ENCODE measurements at regions not wholly inside any gene's neighbourhood (a gene's known extent, or its start where the extent isn't known, plus 50 kb on each side); places are given as distances from the start of the nearest gene placed in this dataset.

DNA sequence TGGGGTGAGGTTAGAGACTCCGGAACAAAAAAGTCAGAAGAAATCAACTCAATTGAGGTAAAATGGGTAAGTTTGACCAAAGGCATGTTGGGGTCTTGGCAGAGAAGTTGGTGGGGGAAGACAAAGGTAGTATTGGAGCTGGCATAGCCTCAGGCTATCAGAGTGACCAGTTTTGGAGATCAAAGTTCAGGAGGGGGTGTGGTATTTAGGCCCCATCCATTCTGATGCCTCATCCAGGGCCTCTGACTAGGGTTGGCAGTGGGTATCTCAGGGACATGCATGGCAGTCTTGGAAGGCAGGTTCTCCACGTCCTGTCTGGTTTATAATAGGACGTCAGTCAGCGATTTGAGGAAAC is 73.2 kb upstream of the TRABD2B start:
- no CpG with 5 or more reads among the region's 4 CpGs for WGBS (ENCODE audit: extremely low coverage, insufficient coverage, insufficient read length)
- no peaks in the 10 kb centered on the region for H3K27me3 ChIP-seq (ENCODE audit: insufficient read depth, low read length)
- H2BK120ac ChIP-seq (ENCODE audit: insufficient read depth, low read length, poor library complexity), result no peak overlapping the region
- no peak overlapping the region for H2BK5ac ChIP-seq (ENCODE audit: low read depth, low read length, poor library complexity)
- H2AK5ac ChIP-seq (ENCODE audit: low read length), result no peak overlapping the region
- H3K36me3 ChIP-seq (ENCODE audit: control insufficient read depth in 1 of 2, insufficient read depth in 2 of 2, low read length in 2 of 2), result no peaks in the 10 kb centered on the region
- H2AFZ ChIP-seq (ENCODE audit: insufficient read depth, low read length, poor library complexity), result no peak overlapping the region
- H4K8ac ChIP-seq (ENCODE audit: low read depth, low read length), result no peak overlapping the region
- H3K9ac ChIP-seq (ENCODE audit: low read length), result no peak overlapping the region
- no peak overlapping the region for H3K23ac ChIP-seq (ENCODE audit: low read length)
- H3K18ac ChIP-seq (ENCODE audit: low read length), result no peak overlapping the region
- no peaks in the 10 kb centered on the region for H3K79me1 ChIP-seq (ENCODE audit: low read length)
- no peak for DNase-seq
- H3K4ac ChIP-seq (ENCODE audit: low read depth, low read length), result no peak overlapping the region
- no peak overlapping the region for H3K27ac ChIP-seq (ENCODE audit: low read depth, low read length)
- H2BK12ac ChIP-seq (ENCODE audit: low read length), result no peak overlapping the region
- H4K12ac ChIP-seq (ENCODE audit: low read depth, low read length), result no peak overlapping the region
- no peak overlapping the region for H3K14ac ChIP-seq (ENCODE audit: low read length)
- H3K4me2 ChIP-seq (ENCODE audit: low read length), result no peak overlapping the region
- H3K4me3 ChIP-seq (ENCODE audit: low read depth, low read length), result no peak overlapping the region
- H3K9me3 ChIP-seq (ENCODE audit: insufficient read depth, low read depth, low read length), result no peaks in the 10 kb centered on the region
- no peak overlapping the region for H4K91ac ChIP-seq (ENCODE audit: low read depth, low read length)
- no peaks in the 10 kb centered on the region for H3K79me2 ChIP-seq (ENCODE audit: control insufficient read depth, insufficient read depth, low read length, poor library complexity)
- H3K4me1 ChIP-seq (ENCODE audit: control insufficient read depth in 1 of 2, insufficient read depth in 2 of 2, low read length in 2 of 2), result no peaks in the 10 kb centered on the region

DNA sequence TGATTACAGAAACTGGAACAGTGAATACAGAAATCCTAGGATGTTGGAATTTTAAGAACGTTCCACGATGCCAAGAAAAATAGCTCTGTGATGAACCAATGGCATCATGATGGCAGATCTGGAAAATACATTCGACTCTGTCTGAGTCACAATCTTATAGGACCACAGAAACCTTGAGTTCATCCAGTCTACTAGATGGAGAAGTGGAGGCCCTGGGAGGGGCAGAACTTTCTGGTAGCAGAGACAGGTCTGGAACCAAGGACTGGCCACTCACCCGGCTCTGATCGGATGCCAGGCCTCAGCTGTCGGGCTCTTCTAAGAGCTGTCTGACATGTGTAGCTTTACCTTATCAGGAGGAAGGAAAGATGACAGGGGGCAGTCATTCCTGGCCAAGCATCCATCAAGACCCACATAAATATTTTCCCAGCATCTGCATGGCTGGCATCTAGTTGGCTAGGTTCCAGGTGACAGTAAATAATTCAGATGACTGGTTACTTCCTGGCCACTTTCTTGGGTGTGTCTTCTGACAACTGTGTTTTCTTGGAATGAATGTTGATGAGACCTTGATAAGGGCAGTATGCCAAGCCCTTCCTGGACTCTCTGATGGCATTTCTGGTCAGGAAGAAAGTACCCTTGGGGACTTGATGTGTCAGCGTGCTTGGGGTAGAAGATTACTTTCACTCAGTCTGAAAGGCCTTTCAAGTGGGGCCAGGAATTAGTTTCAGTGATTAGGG is 72.6 kb upstream of the TRABD2B start:
- H3K9ac ChIP-seq (ENCODE audit: low read length), result no peak overlapping the region
- no peak overlapping the region for H3K4ac ChIP-seq (ENCODE audit: low read depth, low read length)
- no peak overlapping the region for H4K91ac ChIP-seq (ENCODE audit: low read depth, low read length)
- H3K79me1 ChIP-seq (ENCODE audit: low read length), result no peaks in the 10 kb centered on the region
- no peak overlapping the region for H2BK5ac ChIP-seq (ENCODE audit: low read depth, low read length, poor library complexity)
- DNase-seq, result no peak
- no peak overlapping the region for H2AK5ac ChIP-seq (ENCODE audit: low read length)
- no peaks in the 10 kb centered on the region for H3K9me3 ChIP-seq (ENCODE audit: insufficient read depth, low read depth, low read length)
- no peak overlapping the region for H2AFZ ChIP-seq (ENCODE audit: insufficient read depth, low read length, poor library complexity)
- H3K14ac ChIP-seq (ENCODE audit: low read length), result no peak overlapping the region
- H4K12ac ChIP-seq (ENCODE audit: low read depth, low read length), result no peak overlapping the region
- no peak overlapping the region for H3K4me2 ChIP-seq (ENCODE audit: low read length)
- H4K8ac ChIP-seq (ENCODE audit: low read depth, low read length), result no peak overlapping the region
- no peak overlapping the region for H3K4me3 ChIP-seq (ENCODE audit: low read depth, low read length)
- no peaks in the 10 kb centered on the region for H3K79me2 ChIP-seq (ENCODE audit: control insufficient read depth, insufficient read depth, low read length, poor library complexity)
- H2BK120ac ChIP-seq (ENCODE audit: insufficient read depth, low read length, poor library complexity), result no peak overlapping the region
- no CpG with 5 or more reads among the region's 7 CpGs for WGBS (ENCODE audit: extremely low coverage, insufficient coverage, insufficient read length)
- H3K27me3 ChIP-seq (ENCODE audit: insufficient read depth, low read length), result no peaks in the 10 kb centered on the region
- no peak overlapping the region for H3K23ac ChIP-seq (ENCODE audit: low read length)
- no peak overlapping the region for H2BK12ac ChIP-seq (ENCODE audit: low read length)
- H3K27ac ChIP-seq (ENCODE audit: low read depth, low read length), result no peak overlapping the region
- H3K4me1 ChIP-seq (ENCODE audit: control insufficient read depth in 1 of 2, insufficient read depth in 2 of 2, low read length in 2 of 2), result no peaks in the 10 kb centered on the region
- no peak overlapping the region for H3K18ac ChIP-seq (ENCODE audit: low read length)
- H3K36me3 ChIP-seq (ENCODE audit: control insufficient read depth in 1 of 2, insufficient read depth in 2 of 2, low read length in 2 of 2), result no peaks in the 10 kb centered on the region

DNA sequence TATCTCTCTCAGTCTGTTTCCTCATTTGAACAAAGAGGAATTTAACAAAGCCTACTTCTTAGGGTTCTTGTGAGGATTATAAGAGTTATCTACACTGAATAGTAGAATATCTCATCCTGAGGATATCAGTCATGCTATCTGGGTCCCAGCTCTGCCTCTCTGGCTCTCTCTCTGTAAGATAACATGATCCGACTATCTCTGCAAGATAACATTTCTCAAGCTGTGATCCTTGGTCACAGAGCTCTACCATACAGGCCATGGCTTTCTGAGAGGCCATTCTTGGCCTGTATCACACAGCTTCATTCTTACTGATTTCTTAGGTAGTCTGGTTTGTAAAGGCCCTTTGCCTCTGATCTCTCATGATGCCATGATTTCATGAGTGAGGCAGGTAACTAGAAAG is 71.0 kb upstream of the TRABD2B start:
- Histone ChIP-seq H4K12ac (ENCODE audit: low read depth, low read length) (no peak overlapping the region), H3K18ac (ENCODE audit: low read length) (no peak overlapping the region), H2AK5ac (ENCODE audit: low read length) (no peak overlapping the region), H3K4ac (ENCODE audit: low read depth, low read length) (no peak overlapping the region), H2BK12ac (ENCODE audit: low read length) (no peak overlapping the region), H3K23ac (ENCODE audit: low read length) (no peak overlapping the region), H3K36me3 (ENCODE audit: control insufficient read depth in 1 of 2, insufficient read depth in 2 of 2, low read length in 2 of 2) (no peaks in the 10 kb centered on the region), H3K9ac (ENCODE audit: low read length) (no peak overlapping the region), H3K27ac (ENCODE audit: low read depth, low read length) (no peak overlapping the region), H2AFZ (ENCODE audit: insufficient read depth, low read length, poor library complexity) (no peak overlapping the region), H3K14ac (ENCODE audit: low read length) (no peak overlapping the region), H4K91ac (ENCODE audit: low read depth, low read length) (no peak overlapping the region), H3K27me3 (ENCODE audit: insufficient read depth, low read length) (no peaks in the 10 kb centered on the region), H3K79me2 (ENCODE audit: control insufficient read depth, insufficient read depth, low read length, poor library complexity) (no peaks in the 10 kb centered on the region), H3K4me3 (ENCODE audit: low read depth, low read length) (no peak overlapping the region), H3K4me1 (ENCODE audit: control insufficient read depth in 1 of 2, insufficient read depth in 2 of 2, low read length in 2 of 2) (no peaks in the 10 kb centered on the region), H2BK5ac (ENCODE audit: low read depth, low read length, poor library complexity) (no peak overlapping the region), H3K4me2 (ENCODE audit: low read length) (no peak overlapping the region), H3K79me1 (ENCODE audit: low read length) (no peaks in the 10 kb centered on the region), H2BK120ac (ENCODE audit: insufficient read depth, low read length, poor library complexity) (no peak overlapping the region), H4K8ac (ENCODE audit: low read depth, low read length) (no peak overlapping the region), H3K9me3 (ENCODE audit: insufficient read depth, low read depth, low read length) (no peaks in the 10 kb centered on the region)
- no CpG with 5 or more reads among the region's 1 CpG for WGBS (ENCODE audit: extremely low coverage, insufficient coverage, insufficient read length)
- DNase-seq, result no peak

DNA sequence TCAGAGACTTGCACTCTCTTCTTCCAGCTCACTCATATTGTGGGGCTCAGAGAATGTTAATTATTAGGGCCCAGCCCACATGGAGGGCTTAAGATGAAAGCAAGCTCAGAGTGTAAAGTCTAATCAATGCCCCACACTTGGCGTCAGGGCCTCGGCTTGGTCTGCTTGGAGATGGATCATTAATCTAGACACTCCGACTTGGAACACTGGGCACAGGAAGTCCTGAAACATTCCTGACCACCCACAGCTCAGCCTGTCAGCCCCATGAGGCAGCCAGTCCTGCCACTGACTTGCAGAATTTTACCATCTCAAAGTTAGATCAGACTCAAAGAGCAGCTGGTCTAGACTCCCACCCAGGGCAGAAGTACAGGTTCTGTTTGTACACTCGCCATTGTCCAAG is 69.8 kb upstream of the TRABD2B start:
- Histone ChIP-seq H4K91ac (ENCODE audit: low read depth, low read length) (no peak overlapping the region), H3K4me3 (ENCODE audit: low read depth, low read length) (no peak overlapping the region), H3K4ac (ENCODE audit: low read depth, low read length) (no peak overlapping the region), H2AK5ac (ENCODE audit: low read length) (no peak overlapping the region), H3K36me3 (ENCODE audit: control insufficient read depth in 1 of 2, insufficient read depth in 2 of 2, low read length in 2 of 2) (no peaks in the 10 kb centered on the region), H3K9ac (ENCODE audit: low read length) (no peak overlapping the region), H3K27me3 (ENCODE audit: insufficient read depth, low read length) (no peaks in the 10 kb centered on the region), H2BK120ac (ENCODE audit: insufficient read depth, low read length, poor library complexity) (no peak overlapping the region), H3K18ac (ENCODE audit: low read length) (no peak overlapping the region), H2BK5ac (ENCODE audit: low read depth, low read length, poor library complexity) (no peak overlapping the region), H3K14ac (ENCODE audit: low read length) (no peak overlapping the region), H3K9me3 (ENCODE audit: insufficient read depth, low read depth, low read length) (no peaks in the 10 kb centered on the region), H2AFZ (ENCODE audit: insufficient read depth, low read length, poor library complexity) (no peak overlapping the region), H3K23ac (ENCODE audit: low read length) (no peak overlapping the region), H3K27ac (ENCODE audit: low read depth, low read length) (no peak overlapping the region), H2BK12ac (ENCODE audit: low read length) (no peak overlapping the region), H3K4me1 (ENCODE audit: control insufficient read depth in 1 of 2, insufficient read depth in 2 of 2, low read length in 2 of 2) (no peaks in the 10 kb centered on the region), H3K79me2 (ENCODE audit: control insufficient read depth, insufficient read depth, low read length, poor library complexity) (no peaks in the 10 kb centered on the region), H4K8ac (ENCODE audit: low read depth, low read length) (no peak overlapping the region), H3K79me1 (ENCODE audit: low read length) (no peaks in the 10 kb centered on the region), H4K12ac (ENCODE audit: low read depth, low read length) (no peak overlapping the region), H3K4me2 (ENCODE audit: low read length) (no peak overlapping the region)
- DNase-seq, result no peak
- WGBS (ENCODE audit: extremely low coverage, insufficient coverage, insufficient read length), result no CpG with 5 or more reads among the region's 4 CpGs

Data from trophoblast cell (in vitro differentiated cells and primary cell).